A673 (cell line): ENCODE measurements at regions not wholly inside any gene's neighbourhood (a gene's known extent, or its start where the extent isn't known, plus 50 kb on each side); places are given as distances from the start of the nearest gene placed in this dataset.

Experiments used
- BruUV-seq: library from RNA; stranded (reverse); fragments of 400-500 nt; replicated peaks from 2 replicates; lab custom pipeline; 2021; lab: Mats Ljungman, UMichigan
- CTCF ChIA-PET: fragments of 300-600 bp; sonication (Branson Sonifier 250); formaldehyde crosslinking; loops from one replicate; lab custom pipeline; 2022; ENCODE audit warnings: antibody characterized with exemption; lab: Charles Lee
- POLR2A ChIA-PET: fragments of 300-600 bp; sonication (Branson Sonifier 250); formaldehyde crosslinking; loops from one replicate; lab custom pipeline; 2022; ENCODE audit warnings: antibody characterized with exemption; ENCODE audit not compliant: low non-redundant PET; lab: Charles Lee
- DNase-seq: peaks from one replicate; pipeline ENCODE4 v3.0.0-alpha.2; 2015; ENCODE audit warnings: low spot score
- H3K27ac ChIP-seq: fragments of 200-600 bp; sonication (generic); 2 replicates; pipeline ENCODE4 v1.5.1; 2016; ENCODE audit warnings: mixed run types, low read depth, mild to moderate bottlenecking, mixed read lengths, antibody characterized with exemption, low read length; ENCODE audit not compliant: poor library complexity, severe bottlenecking
- H3K27me3 ChIP-seq: fragments of 200-600 bp; sonication (generic); replicated peaks from 2 replicates; pipeline ENCODE4 v1.6.1; 2017; ENCODE audit warnings: mixed run types, low read depth, mild to moderate bottlenecking, mixed read lengths, antibody characterized with exemption, low read length; ENCODE audit not compliant: insufficient read depth, poor library complexity
- H3K36me3 ChIP-seq: fragments of 200-600 bp; sonication (generic); 2 replicates; pipeline ENCODE4 v1.6.1; 2016; ENCODE audit warnings: mixed run types, mild to moderate bottlenecking, mixed read lengths, antibody characterized with exemption, low read length; ENCODE audit not compliant: insufficient read depth, poor library complexity, severe bottlenecking
- H3K4me1 ChIP-seq: fragments of 200-600 bp; sonication (generic); 2 replicates; pipeline ENCODE4 v1.6.1; 2017; ENCODE audit warnings: mixed run types, mild to moderate bottlenecking, mixed read lengths, antibody characterized with exemption, low read length; ENCODE audit not compliant: insufficient read depth, poor library complexity, severe bottlenecking
- H3K4me3 ChIP-seq: fragments of 200-600 bp; sonication (generic); 2 replicates; pipeline ENCODE4 v1.5.1; 2016; ENCODE audit warnings: low read depth, mixed run types, mild to moderate bottlenecking, mixed read lengths, low read length; ENCODE audit not compliant: poor library complexity, severe bottlenecking
- H3K9me3 ChIP-seq: fragments of 200-600 bp; sonication (generic); 2 replicates; pipeline ENCODE4 v1.6.1; 2016; ENCODE audit warnings: mixed run types, low read depth, mild to moderate bottlenecking, mixed read lengths, antibody characterized with exemption, low read length; ENCODE audit not compliant: poor library complexity, severe bottlenecking
- CTCF ChIP-seq: fragments of 300-800, 200-600 bp; sonication (generic); conservative IDR thresholded peaks from 2 replicates; pipeline ENCODE4 v1.5.1; 2017; ENCODE audit warnings: low read depth, mild to moderate bottlenecking, antibody characterized with exemption, low read length, moderate library complexity, mixed read lengths
- EZH2 ChIP-seq: fragments of 200-600 bp; sonication (generic); IDR thresholded peaks from 2 replicates; pipeline ENCODE4 v1.6.1; 2017; ENCODE audit warnings: borderline replicate concordance, low read depth, mild to moderate bottlenecking, mixed read lengths, antibody characterized with exemption, low read length; ENCODE audit not compliant: poor library complexity, severe bottlenecking
- intact Hi-C: fragments of 100-400 bp; cut with micrococcal nuclease; formaldehyde crosslinking; loops from one replicate; pipeline ENCODE4 v1.10.0; 2022; ENCODE audit not compliant: unreplicated experiment

- no peak overlapping the region for H3K27ac ChIP-seq
- peaks cover 12% of the 10 kb centered on the region for H3K4me1 ChIP-seq
- TF ChIP-seq CTCF (no peak), EZH2 (no peak)
- no peaks in the 10 kb centered on the region for H3K36me3 ChIP-seq
- intact Hi-C loops = no loop called here
- ChIA-PET CTCF (no interaction called here), POLR2A (no interaction called here)
- no peak overlapping the region for H3K4me3 ChIP-seq
- DNase-seq = peak; percentile 58
- no peaks in the 10 kb centered on the region for H3K27me3 ChIP-seq
- BruUV-seq = no TSS peak
- H3K9me3 ChIP-seq = no peaks in the 10 kb centered on the region
Measured at GRCh38 chr4:174423257-174423944, 98.9 kb downstream of the HPGD start.

- Histone ChIP-seq H3K4me1 (peaks cover 12% of the 10 kb centered on the region), H3K4me3 (no peak overlapping the region), H3K36me3 (no peaks in the 10 kb centered on the region), H3K27ac (no peak overlapping the region), H3K9me3 (no peaks in the 10 kb centered on the region), H3K27me3 (no peaks in the 10 kb centered on the region)
- DNase-seq = no peak
- intact Hi-C loops = no loop called here
- no TSS peak for BruUV-seq
- POLR2A ChIA-PET = no interaction called here
- CTCF ChIA-PET = no interaction called here
- TF ChIP-seq EZH2 (no peak), CTCF (no peak)
Measured at GRCh38 chr4:174422893-174423256, 99.4 kb downstream of the HPGD start.

GRCh38 chr4:174420316-174420715 is 102.0 kb downstream of the HPGD start:
- BruUV-seq = no TSS peak
- H3K9me3 ChIP-seq = no peaks in the 10 kb centered on the region
- intact Hi-C loops = no loop called here
- DNase-seq = no peak
- no peak overlapping the region for H3K4me3 ChIP-seq
- H3K4me1 ChIP-seq = peaks cover 12% of the 10 kb centered on the region
- no peak overlapping the region for H3K27ac ChIP-seq
- POLR2A ChIA-PET = no interaction called here
- CTCF ChIA-PET = no interaction called here
- TF ChIP-seq CTCF (no peak), EZH2 (no peak)
- H3K36me3 ChIP-seq = no peaks in the 10 kb centered on the region
- no peaks in the 10 kb centered on the region for H3K27me3 ChIP-seq
